ENCODE measurements at regions not wholly inside any gene's neighbourhood (a gene's known extent, or its start where the extent isn't known, plus 50 kb on each side); places are given as distances from the start of the nearest gene placed in this dataset.
A peak's percentile ranks its signal among the peaks of the same experiment; 100 is the strongest.

DNA sequence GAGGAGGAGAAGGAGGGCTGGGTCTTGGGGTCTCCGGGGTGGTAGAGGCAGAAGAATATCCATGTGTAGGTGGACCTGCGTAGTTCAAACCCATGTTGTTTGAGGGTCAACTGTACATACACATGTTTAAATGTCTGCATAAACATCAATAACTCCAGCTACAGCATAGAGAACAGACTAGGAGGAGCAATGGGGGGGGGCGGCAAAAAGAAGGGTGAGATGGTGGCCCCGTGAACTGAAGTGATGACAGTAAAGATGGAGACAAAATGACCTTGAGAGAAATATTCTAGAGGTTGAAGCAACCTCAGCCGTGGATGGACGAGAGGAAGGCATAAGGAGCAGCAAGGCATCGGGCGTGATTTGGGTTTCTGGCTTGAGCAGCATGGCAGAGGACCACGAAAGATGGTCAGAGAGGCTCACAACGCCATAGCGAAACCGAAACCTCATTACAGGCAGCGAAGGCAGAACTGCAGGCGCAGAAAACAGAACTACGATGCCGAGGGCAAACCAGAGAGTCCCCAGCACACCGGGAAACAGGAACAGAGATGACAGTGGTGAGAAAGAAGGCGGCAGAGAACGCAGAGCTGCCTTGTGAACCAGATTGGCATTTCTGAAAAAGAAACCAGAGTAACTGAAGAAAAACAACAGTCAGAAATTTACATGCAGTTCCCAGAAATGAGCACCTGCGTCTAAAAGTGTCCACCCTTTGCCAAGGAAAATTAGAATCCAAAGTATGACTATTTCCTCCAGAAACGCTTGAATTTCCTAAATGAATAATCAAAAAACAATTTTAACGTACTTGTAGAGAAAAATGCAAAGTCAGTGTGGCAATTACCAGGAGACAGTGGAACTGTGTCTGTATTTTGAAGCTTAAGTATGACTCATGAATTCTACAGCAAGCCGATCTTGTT is 50.3 kb upstream of the ENPP6 start:
- peaks cover 0 to 10% (median 6%) of the 10 kb centered on the region in 3 experiments; a peak in 2 of 7 replicates for H3K36me3 Mint-ChIP-seq (ENCODE audit: insufficient read depth in 1 of 3, low read depth in 3 of 3)
- Histone ChIP-seq H3K14ac (ENCODE audit: insufficient read depth, low read length) (no peak overlapping the region; the same call in 1 of the 2 replicates), H2BK5ac (ENCODE audit: insufficient read length, low read length) (no peak overlapping the region), H3K56ac (ENCODE audit: insufficient read length, low read depth, low read length) (no peak overlapping the region), H4K91ac (ENCODE audit: insufficient read length, low read depth, low read length) (no peak overlapping the region), H3K4ac (ENCODE audit: low read depth, low read length) (no peak overlapping the region), H3K23me2 (ENCODE audit: insufficient read length, low read depth, low read length, poor library complexity, severe bottlenecking) (no peaks in the 10 kb centered on the region), H3K23ac (ENCODE audit: insufficient read length, low read depth, low read length) (no peak overlapping the region), H3K9ac (ENCODE audit: extremely low read depth, insufficient read length, low read length) (no peak overlapping the region), H4K8ac (replicated peaks; ENCODE audit: insufficient read length, low read depth, low read length) (no peak overlapping the region), H2BK120ac (ENCODE audit: low read depth, low read length, poor library complexity, severe bottlenecking) (no peak overlapping the region), H3K9me3 (ENCODE audit: control insufficient read depth, low read depth, low read length) (no peaks in the 10 kb centered on the region), H2BK12ac (ENCODE audit: insufficient read length, low read depth, low read length) (no peak overlapping the region), H2AFZ (ENCODE audit: low read length) (no peak overlapping the region), H3K4me2 (ENCODE audit: insufficient read depth, insufficient read length, low read length) (no peak overlapping the region), H4K20me1 (ENCODE audit: control insufficient read depth, insufficient read depth, insufficient read length) (no peaks in the 10 kb centered on the region), H2BK15ac (ENCODE audit: low read depth, low read length) (no peak overlapping the region), H3K27ac (ENCODE audit: insufficient read length, low read depth, low read length) (no peak overlapping the region), H4K5ac (ENCODE audit: insufficient read length, low read depth, low read length) (no peak overlapping the region), H3K27me3 (ENCODE audit: insufficient read depth, low read length) (no peaks in the 10 kb centered on the region), H3K18ac (ENCODE audit: insufficient read length, low read depth, low read length) (no peak overlapping the region), H3K4me1 (ENCODE audit: insufficient read depth, low read length) (no peaks in the 10 kb centered on the region), H3K79me2 (ENCODE audit: insufficient read depth, low read length) (no peaks in the 10 kb centered on the region), H2BK20ac (ENCODE audit: low read depth, low read length, poor library complexity, severe bottlenecking) (no peak overlapping the region), H2AK5ac (ENCODE audit: insufficient read length, low read length) (no peak overlapping the region), H3T11ph (ENCODE audit: low read length) (no peak overlapping the region), H3K79me1 (ENCODE audit: insufficient read depth, low read depth, low read length, poor library complexity, severe bottlenecking) (no peaks in the 10 kb centered on the region)
- no peak overlapping the region for H3K4me3 Mint-ChIP-seq
- H3K4me1 Mint-ChIP-seq = peaks cover 12 to 35% of the 10 kb centered on the region in 2 experiments
- no CpG with 5 or more reads among the region's 23 CpGs for WGBS (ENCODE audit: extremely low coverage, insufficient read length, low lambda C conversion rate)
- TF ChIP-seq, protein P1, sequence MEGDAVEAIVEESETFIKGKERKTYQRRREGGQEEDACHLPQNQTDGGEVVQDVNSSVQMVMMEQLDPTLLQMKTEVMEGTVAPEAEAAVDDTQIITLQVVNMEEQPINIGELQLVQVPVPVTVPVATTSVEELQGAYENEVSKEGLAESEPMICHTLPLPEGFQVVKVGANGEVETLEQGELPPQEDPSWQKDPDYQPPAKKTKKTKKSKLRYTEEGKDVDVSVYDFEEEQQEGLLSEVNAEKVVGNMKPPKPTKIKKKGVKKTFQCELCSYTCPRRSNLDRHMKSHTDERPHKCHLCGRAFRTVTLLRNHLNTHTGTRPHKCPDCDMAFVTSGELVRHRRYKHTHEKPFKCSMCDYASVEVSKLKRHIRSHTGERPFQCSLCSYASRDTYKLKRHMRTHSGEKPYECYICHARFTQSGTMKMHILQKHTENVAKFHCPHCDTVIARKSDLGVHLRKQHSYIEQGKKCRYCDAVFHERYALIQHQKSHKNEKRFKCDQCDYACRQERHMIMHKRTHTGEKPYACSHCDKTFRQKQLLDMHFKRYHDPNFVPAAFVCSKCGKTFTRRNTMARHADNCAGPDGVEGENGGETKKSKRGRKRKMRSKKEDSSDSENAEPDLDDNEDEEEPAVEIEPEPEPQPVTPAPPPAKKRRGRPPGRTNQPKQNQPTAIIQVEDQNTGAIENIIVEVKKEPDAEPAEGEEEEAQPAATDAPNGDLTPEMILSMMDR (conservative IDR thresholded peaks at IDR 0.05) = no peak
- no peak overlapping the region; a peak in 2 of 7 replicates for H3K27ac Mint-ChIP-seq
- DNase-seq = peak; percentile 5
- H3K27me3 Mint-ChIP-seq (ENCODE audit: low read depth) = peaks cover under 1% of the 10 kb centered on the region
- H3K9me3 Mint-ChIP-seq = peaks cover 16% of the 10 kb centered on the region in 2 experiments
